ENCODE measurements at regions not wholly inside any gene's neighbourhood (a gene's known extent, or its start where the extent isn't known, plus 50 kb on each side); places are given as distances from the start of the nearest gene placed in this dataset.
"Not testable (repeated sequence)": the region's sequence is repeated elsewhere in the genome, so short reads cannot be mapped to it uniquely, and the experiment has no call there.

GRCh38 chr4:11701966-11702725 lies 273.5 kb upstream of the HS3ST1 start:
- DNase-seq (ENCODE audit: insufficient read length, low spot score), result no peak
- no peak for FAIRE-seq

DNA sequence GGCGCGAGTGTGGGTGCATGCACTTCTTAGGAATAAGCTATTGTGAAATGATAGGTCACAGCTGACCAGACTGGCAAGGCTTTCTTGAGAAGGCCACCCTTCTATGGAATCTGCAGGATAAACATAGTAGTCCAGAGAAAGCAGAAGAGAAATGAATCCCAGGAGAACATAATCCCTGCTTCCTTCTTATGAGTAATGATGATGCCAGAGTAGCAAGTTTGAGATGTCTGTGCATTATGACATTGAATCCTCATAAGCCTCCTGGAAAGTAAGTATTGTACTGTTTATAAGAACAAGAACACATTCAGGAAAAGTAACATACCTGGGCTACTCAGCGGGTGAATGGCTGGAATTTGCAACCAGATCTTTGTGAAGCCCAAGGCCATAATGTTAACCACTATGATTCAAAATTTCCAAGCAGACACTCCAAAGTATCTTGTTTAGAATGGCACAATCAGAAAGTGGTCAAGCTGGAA lies 272.1 kb upstream of the HS3ST1 start:
- DNase-seq (ENCODE audit: insufficient read length, low spot score), result no peak
- FAIRE-seq, result no peak

DNA sequence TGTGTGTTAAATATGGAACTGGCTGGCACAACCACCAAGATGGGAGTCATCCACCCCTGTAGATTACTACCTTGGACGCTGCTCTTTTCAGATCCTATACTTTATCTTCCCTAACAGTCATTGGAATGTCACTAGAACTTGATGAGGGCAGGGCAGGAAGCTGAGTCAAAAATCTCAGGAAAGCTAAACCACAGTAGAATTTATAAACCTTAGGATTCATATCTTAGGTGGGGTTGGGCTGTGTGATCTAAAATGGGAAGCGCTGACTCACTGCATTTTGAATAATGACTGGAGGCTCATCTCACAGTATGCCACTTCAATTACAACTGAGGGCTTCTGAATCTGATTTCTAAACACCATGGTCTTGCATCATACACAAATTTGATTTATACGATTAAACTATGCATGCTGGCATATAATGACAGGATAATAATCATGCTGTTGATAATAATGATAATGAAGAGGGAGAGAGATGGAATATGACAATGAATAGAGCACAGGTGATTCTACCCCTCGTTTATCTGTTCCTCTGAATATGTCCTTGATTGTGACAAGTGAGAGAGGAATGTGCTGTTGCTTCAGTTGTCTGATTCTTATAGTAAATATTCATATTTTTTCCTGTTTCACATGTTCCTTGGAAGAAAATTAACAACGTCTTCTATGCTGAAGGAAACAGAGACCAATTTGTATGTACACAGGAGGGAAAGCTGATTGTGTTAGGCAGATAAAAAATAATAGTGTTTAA lies 270.3 kb upstream of the HS3ST1 start:
- FAIRE-seq, result no peak
- no peak for DNase-seq (ENCODE audit: insufficient read length, low spot score)

GRCh38 chr4:11698033-11698432 lies 269.3 kb upstream of the HS3ST1 start:
- FAIRE-seq (no peak), DNase-seq (ENCODE audit: insufficient read length, low spot score) (no peak)

- FAIRE-seq (no peak), DNase-seq (ENCODE audit: insufficient read length, low spot score) (no peak)
These were observed 265.0 kb upstream of the HS3ST1 start for GRCh38 chr4:11693693-11694092.

GRCh38 chr4:11691236-11691635 lies 262.5 kb upstream of the HS3ST1 start:
- DNase-seq (ENCODE audit: insufficient read length, low spot score) (no peak), FAIRE-seq (no peak)

DNA sequence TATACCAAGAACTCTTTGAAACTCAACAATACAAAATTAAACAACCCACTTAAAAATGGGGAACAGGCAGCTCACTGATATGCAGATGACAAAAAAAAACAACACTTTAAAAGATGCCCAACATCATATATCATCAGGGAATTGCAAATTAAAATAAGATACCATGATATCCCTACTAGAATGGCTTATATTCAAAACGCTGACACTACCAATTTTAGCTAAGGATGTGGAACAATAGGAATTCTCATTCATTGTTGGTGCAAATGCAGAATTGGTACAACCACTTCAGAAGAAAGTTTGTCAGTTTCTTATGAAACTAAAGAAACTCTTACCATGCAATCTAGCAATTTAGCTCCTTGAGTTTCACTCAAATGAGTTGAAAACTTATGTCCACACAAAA lies 259.0 kb upstream of the HS3ST1 start:
- FAIRE-seq (no peak), DNase-seq (ENCODE audit: insufficient read length, low spot score) (no peak)

DNA sequence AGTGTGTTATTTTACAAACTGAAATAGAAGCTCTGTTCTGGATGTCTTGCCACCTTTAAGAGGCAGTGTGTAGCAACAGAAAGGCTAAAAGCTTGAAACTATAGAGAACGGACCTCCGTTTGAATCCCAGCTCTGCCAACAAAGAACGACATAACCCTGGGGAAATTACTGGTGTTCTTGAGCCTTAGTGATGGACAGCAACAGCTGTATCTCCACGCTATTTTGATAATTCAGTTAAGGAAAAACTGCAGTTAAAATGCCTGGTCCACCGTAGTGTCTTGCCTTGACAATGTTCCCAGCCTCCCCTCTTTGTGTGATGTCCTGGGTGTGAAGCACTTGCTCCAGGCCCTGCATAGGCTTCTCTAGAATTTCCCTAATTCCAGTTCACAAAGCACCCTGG lies 256.8 kb upstream of the HS3ST1 start:
- DNase-seq (ENCODE audit: insufficient read length, low spot score) (no peak), FAIRE-seq (no peak)

GRCh38 chr4:11675051-11675800 lies 246.5 kb upstream of the HS3ST1 start:
- FAIRE-seq (no peak), DNase-seq (ENCODE audit: insufficient read length, low spot score) (no peak)

- DNase-seq (ENCODE audit: insufficient read length, low spot score) (no peak), FAIRE-seq (no peak)
These were observed 241.6 kb upstream of the HS3ST1 start for GRCh38 chr4:11670304-11670703.

- DNase-seq (ENCODE audit: insufficient read length, low spot score), result no peak
These were observed 240.5 kb upstream of the HS3ST1 start for GRCh38 chr4:11669156-11669555.

DNA sequence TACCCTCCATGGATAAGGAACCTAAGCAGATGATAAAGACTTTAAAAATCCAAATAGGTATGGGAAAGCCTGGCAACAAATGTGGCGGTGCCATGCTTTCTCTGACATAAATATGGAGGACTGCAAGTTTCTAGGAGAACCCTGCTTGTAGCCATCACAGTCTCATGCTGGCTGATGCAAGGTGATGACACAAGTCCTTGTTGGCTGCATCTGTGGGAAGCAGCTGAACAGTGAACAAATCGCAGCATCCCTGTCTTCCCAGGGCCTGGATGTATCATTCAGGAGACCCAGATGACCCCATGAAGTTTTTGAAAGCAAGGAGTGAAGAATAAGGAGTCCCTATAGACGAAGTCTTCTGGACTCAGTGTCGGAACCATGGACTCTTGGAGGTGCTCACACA lies 234.4 kb upstream of the HS3ST1 start:
- FAIRE-seq (no peak), DNase-seq (ENCODE audit: insufficient read length, low spot score) (no peak)

More at GRCh38 chr4:11669156-11669555, 240.5 kb upstream of the HS3ST1 start:
- FAIRE-seq, result no peak

DNA sequence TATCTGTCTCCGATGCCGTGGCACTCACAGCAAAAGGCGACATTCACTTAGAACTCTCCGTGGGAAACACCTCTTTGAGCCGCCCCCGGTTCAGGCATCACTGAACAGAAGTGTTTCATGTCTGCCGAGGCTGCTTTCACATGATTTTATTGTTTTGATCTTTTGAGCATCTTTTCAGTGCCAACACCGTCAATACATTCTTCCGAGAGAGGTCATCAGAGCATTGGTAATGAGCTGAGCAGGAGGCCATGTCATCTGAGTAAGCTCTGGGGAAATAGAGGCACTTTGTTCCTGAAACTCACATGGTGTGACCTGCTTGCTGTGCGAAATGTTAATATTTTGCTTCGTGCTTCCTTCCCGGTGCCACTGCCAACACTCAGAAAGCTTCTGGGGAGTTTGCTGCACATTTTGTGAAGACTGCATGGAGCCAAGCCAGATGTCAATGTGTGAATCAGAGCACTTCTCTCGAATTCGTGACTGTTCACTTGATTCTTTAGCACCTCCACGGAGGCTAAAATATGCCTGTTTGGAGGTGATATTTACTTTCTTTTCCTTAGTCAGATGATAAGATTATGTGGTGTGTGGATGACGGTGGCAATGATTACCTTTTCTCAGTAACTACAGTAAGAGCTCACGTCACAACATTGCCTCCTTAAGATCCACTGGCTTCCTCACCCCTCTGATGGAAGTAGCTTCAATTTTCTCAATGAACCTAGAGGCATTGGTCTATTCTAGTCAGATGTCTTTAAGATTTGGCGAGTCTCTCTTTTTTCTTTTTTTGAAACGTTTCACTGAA lies 222.3 kb upstream of the HS3ST1 start:
- no peak for FAIRE-seq
- no peak for DNase-seq (ENCODE audit: insufficient read length, low spot score)

DNA sequence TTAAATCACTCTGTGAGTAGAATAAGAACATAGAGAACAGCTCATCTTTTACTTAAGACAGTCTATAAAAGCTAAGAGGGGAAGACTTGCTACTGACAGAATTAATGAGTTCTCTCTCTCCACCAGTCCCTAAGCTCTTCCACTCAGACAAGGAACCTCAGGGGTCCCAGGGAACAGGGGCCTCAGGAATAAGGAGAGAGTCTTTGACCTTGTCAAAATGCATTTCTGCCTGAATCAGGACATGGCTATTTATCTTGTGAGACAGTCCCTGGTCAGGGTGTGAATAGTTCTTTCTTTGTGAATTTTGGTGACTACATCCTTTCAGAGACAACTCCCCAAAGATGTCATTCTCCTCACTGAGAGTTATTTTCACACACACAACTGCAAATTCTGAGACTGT lies 218.7 kb upstream of the HS3ST1 start:
- no peak for DNase-seq (ENCODE audit: insufficient read length, low spot score)
- FAIRE-seq, result no peak

DNA sequence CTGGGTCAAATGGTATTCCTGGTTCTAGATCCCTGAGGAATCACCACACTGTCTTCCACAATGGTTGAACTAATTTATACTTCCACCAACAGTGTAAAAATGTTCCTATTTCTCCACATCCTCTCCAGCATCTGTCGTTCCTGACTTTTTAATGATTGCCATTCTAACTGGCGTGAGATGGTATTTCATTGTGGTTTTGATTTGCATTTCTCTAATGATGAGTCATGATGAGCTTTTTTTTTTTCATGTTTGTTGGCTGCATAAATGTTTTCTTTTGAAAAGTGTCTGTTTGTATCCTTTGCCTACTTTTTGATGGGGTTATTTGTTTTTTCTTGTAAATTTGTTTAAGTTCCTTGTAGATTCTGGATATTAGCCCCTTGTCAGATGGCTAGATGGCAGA lies 214.4 kb upstream of the HS3ST1 start:
- not testable (repeated sequence) for DNase-seq (ENCODE audit: insufficient read length, low spot score); FAIRE-seq

DNA sequence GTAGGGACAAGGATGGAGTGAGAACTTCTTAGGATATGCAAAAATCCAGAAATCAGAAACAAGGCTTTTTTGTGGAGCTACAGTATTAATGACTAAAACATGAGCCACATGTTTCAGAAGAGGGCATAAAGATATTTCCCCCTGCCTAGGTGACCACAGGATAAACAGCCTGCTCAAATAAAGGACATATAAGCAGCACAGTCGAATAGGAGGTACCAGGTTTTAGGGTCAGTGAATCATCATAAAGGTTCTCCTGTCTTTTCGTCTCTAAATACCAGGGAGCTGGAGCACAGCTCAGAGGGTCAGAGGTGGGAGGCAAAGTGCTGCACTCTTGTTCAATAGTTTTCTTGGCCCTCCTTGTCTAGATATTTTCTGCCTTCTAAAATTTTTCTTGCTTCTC lies 211.9 kb upstream of the HS3ST1 start:
- no peak for DNase-seq (ENCODE audit: insufficient read length, low spot score)
- no peak for FAIRE-seq

DNA sequence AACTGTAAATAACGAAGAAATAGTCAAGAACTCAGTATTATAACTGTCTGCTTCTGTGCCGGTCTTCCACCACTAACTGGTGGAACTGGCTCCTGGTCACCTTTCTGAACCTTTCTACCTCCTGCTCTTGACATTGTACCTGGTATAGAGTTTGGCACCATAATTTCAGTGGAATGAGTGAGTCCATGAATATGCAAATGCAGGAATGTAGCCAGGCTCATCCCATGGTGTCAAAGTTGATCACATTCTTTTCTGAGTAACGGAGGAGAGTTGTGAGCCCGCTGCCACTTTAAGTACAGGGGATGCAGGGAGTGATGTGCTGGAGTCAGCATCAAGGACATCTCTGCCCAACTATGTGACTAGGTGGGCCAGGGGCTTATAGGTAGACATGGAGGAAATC lies 207.9 kb upstream of the HS3ST1 start:
- no peak for FAIRE-seq

GRCh38 chr4:11636031-11636430 lies 207.3 kb upstream of the HS3ST1 start:
- no peak for FAIRE-seq

More for the DNA sequence above, 207.9 kb upstream of the HS3ST1 start:
- DNase-seq (ENCODE audit: insufficient read length, low spot score), result no peak

DNA sequence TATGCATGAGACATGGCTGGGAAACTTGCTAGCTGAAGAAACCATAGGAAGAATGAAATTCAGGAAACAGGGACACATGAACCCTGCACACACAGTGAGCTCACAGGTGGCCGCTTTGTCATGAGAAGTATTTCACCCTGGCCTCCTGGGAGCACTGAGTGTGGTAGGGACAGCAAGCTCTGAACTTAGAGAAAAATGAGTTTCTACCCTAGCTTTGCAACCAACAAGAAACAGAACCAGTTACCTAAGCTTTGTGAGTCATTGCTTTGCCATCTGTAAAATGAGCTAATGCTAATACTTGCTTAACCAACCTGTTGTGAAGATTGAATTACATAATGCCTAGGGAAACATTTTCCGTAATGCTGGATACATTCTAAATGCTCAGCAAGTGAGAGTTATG lies 206.6 kb upstream of the HS3ST1 start:
- DNase-seq (ENCODE audit: insufficient read length, low spot score) (no peak), FAIRE-seq (no peak)

More at GRCh38 chr4:11636031-11636430, 207.3 kb upstream of the HS3ST1 start:
- DNase-seq (ENCODE audit: insufficient read length, low spot score), result no peak

- no peak for DNase-seq (ENCODE audit: insufficient read length, low spot score)
- no peak for FAIRE-seq
These were observed 205.6 kb upstream of the HS3ST1 start for GRCh38 chr4:11634283-11634682.

DNA sequence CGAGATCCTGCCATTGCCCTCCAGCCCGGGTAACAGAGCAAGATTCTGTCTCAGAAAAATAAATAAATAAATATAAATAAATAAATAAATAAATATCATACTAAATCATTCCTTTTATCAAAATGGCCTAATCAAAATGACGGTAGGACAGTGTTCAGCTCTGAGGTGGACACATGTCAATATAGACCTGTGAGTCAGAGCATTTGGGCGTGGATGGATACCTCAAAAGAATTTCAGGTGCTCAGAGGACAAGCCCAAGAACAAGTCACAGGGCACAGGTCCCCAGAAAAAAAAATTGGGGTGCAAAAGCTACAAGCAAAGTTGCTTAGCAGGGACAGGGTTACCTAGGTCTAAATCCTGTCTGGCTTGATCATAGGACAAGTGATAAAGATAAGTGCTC lies 204.7 kb upstream of the HS3ST1 start:
- FAIRE-seq (no peak), DNase-seq (ENCODE audit: insufficient read length, low spot score) (no peak)
